DMS53 (cell line): ENCODE measurements at regions not wholly inside any gene's neighbourhood (a gene's known extent, or its start where the extent isn't known, plus 50 kb on each side); places are given as distances from the start of the nearest gene placed in this dataset.
A peak's percentile ranks its signal among the peaks of the same experiment; 100 is the strongest.

Experiments used
- DNase-seq: peaks from one replicate; lab custom pipeline; 2025; lab: John Stamatoyannopoulos, UW

DNA sequence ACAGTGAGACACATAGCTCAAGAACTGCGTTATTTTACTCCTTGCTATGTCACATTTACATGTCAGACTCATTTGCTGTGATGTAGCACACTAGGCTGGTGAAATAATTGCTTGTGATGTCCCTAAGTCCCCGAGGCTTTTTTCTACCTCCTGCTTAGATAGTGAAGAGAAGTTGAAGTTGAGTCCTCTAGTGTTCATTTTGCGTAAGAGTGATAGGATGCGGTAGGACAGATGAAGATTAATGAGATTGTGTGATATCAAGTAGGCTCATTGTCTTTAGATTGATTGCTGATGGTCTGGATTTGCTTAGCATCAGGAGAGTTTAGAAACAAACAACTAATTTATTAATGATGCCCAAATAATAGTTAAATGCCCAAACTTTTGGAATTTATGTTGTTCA is 173.6 kb upstream of the NUDT6 start:
- DNase-seq = peak; percentile 22

DNA sequence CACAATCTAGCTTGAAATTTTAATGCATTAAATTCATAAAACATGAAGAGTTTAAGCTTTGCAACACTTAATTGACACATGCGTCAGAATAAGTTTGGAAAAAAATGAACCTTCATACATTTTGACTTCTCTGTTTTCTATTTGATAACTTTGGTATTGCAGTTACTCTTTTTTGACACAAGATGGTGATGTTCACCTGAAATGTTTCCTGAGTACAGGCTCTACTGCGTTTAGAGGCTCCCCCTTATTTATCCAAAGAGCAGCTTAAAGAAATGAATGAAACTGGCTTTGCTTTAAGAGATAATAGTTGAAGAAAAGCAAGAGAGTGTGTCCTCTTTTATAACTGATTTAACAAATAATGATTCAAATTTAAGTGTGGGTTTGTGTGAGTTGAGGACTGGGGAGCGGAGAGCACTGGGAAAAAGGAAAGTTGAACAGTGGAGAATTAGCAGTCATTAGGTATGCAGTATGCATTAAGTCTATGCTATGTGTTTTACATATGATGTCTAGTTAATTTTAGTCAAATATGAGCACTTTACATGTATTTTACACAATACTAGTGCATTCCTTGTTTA is 180.6 kb upstream of the NUDT6 start:
- peak; percentile 61 for DNase-seq

DNA sequence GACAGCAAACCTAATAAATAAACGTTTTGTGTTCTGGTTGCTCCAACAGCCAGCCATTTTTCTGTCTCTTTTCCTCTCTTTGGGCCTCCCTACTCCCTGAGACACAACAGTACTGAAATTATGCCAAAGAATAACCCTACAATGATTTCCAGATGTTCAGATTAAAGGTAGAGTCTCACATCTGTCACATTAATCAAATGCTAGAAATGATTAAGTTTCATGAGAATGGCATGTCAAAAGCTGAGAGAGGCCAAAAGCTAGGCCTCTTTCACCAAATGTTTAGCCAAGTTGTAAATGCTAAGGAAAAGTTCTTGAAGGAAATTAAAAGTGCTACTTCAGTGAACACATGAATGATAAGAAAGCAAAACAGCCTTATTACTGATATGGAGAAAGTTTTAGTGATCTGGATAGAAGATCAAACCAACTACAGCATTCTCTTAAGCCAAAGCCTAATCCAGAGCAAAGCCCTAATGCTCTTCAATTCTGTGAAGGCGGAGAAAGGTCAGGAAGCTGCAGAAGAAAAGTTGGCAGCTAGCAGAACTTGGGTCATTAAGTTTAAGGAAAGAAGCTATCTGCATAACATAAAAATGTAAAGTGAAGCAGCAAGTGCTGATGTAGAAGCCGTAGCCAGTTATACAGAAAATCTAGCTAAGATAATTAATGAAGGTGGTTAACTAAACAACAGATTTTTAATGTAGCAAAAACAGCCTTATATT is 182.1 kb upstream of the NUDT6 start:
- DNase-seq = no peak

DNA sequence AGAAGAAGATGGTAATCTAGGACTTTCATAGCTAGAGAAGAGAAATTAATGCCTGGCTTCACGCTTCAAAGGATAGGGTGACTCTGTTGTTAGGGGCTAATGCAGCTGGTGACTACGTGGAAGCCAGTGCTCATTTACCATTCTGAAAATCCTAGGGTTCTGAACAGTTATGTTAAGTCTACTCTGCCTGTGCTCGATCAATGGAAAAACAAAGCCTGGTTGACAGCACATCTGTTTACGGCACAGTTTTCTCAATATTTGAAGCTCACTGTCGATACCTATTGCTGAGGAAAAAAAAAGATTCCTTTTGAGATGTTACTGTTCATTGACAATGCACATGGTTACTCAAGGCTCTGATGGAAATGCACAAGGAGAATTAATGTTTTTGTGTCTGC is 182.6 kb upstream of the NUDT6 start:
- DNase-seq = no peak

DNA sequence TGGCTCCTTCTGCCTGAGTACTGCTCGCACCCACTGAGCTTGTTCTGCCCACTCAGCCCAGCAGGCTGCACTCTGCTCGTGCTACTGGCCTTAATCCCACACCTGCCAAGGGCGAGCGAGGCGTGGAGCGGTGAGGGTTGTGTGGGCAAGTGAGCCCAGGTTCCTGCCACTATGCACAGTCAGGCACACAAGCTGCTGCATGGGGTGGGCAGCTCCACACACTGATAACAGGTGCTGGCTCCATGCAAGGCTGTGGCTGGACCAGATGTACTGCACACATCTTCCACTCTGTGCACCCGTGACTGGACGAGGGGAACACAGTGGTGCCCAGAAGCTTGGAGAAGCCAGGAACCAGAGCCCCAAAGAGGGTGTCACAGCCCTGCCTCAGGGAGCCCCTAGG is 184.3 kb upstream of the NUDT6 start:
- DNase-seq = no peak

DNA sequence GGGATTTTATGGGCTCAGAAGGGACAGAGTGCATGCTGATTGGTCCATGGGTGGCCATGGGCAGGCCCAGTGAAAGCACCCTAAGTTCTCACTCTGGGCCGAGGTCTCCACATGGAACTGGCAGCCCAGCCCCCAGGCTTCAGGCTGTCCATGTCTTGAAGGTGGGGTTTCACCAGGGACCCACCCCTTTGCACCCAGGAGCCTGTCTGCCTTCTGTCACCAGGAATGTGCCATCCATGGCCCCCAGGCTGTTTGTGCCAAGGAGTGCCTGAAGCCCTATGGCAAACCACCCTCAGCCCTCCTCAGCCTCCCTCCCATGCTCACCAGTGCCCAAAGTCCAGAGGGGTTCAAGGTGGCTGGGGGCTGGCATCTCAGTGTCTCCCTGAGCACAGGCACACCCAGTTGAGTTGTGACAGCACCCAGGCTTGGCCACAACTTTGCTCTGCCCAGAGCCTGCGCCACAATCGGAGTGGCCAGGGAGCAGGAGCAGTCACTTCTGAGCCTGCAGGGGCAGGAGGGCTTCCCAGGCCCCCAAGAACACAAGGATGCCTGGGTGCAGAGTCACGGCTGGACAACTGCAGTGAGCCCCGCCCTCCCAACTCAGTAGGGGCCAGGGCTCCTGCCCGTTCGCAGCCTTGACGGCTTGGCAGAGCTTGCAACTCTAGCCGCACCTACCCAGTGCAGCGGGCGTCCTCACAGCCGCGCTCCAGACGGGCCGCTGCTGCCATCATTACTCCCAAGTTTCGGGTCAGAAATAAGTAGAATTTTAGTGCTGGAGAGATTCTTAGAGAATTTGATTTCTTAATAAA is 185.3 kb upstream of the NUDT6 start:
- DNase-seq = no peak

DNA sequence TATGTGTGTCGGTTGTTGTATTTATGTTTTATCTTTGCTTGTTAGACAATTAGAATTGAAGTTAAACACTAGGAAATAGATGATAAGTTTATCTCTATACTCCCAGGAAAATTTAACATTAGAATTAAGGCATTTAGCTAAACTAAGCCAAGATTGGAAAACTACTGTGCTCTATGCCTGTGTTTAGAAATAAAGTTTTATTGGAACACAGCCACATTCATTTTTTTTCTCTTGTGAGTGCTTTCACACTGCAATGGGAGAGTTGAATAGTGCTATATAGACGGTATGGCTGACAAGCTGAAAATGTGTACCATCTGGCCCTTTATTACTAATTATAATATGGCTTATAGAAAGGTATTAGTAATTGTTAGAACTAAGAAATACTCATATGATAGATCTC is 186.7 kb upstream of the NUDT6 start:
- DNase-seq = no peak

DNA sequence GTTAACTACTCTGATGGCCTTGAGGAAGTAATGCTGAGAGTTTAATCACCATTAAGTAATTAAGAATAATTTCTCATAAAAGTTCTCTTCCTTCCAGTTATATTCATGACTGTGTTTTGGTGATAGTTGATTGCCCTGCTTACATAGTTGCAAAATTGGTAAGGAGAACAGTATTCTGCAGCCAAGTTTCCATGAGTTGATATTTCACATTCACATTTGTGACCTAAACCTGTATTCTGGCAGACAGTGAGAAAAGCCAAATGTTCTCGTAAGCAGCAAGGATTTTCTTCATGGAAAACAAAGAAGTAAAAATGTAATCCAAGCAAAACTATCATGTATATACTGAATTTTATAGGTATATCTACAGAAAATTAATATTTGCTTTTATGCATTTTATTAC is 187.8 kb upstream of the NUDT6 start:
- no peak for DNase-seq

DNA sequence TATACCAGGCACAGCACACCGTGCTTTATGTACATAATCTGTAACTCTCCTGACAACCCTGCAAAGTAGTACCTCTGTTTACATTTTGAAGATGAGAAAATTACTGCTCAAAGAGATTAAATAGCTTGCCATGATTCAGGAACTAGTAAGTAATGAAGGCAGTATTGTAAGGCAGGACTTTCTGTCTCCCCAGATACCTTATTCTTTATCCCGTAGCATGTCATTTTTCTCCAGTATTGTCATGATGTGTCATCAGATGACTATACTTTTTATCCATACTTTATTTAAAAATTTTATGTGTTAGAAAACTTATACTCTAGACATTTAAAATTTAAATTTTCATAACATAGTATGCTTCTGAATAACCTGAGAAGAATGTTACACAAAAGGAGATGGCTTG is 188.3 kb upstream of the NUDT6 start:
- DNase-seq = no peak

DNA sequence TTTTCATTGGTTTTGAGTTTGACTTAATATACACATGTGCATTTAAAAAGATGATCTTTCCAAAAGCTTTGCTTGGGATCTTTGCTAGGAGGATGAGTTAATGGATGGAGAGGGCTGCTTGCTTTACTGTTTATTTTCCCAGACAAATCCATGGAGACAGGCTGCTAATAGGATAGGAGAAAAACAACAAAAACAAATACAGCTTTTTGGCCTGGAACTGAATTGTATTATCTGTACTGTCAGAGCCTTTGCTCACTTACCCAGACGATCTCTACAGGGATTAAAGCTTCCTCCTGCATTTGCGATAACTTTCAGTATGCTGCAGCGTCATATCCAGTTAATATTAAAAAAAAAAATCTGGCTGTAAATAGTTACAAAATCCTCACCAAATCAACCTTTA is 190.8 kb upstream of the NUDT6 start:
- no peak for DNase-seq

DNA sequence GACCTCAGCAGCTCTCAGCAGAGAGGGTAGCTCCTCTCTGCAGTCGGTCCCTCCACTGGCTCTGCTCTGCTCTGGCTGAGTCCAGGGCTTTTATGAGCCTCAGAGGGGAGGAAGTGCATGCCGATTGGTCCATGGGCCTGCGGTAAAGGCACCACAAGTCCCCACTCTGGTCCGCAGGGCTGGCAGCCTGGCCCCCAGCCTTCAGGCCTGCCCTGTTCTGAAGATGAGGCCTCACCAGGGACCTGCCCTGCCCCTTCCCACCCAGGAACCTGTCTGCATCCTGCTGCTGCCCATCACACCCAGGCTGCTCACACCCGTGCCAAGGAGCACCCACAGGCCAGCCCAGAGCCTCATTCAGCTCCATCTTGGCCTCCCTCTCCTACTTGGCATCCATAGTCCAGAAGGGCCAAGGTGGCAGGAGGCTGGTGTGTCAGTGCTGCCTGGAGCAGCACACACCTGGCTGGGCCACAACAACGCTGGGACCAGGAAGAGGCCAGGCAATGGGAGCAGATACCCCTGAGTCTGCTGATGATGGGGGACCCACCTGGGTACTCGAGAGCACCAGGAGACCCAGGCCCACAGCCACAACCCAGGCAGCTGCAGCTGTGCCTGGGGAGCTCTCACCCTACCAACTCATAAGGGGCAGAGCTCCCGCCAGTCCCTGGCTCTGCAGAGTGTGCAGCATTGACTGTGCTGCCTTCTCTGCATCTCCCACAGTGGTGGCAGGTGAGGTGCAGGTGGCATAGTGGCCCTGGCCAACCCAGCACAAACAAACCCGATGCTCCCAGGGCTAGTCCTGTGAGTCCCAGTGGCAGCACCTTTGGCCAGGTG is 191.9 kb upstream of the NUDT6 start:
- DNase-seq = no peak

DNA sequence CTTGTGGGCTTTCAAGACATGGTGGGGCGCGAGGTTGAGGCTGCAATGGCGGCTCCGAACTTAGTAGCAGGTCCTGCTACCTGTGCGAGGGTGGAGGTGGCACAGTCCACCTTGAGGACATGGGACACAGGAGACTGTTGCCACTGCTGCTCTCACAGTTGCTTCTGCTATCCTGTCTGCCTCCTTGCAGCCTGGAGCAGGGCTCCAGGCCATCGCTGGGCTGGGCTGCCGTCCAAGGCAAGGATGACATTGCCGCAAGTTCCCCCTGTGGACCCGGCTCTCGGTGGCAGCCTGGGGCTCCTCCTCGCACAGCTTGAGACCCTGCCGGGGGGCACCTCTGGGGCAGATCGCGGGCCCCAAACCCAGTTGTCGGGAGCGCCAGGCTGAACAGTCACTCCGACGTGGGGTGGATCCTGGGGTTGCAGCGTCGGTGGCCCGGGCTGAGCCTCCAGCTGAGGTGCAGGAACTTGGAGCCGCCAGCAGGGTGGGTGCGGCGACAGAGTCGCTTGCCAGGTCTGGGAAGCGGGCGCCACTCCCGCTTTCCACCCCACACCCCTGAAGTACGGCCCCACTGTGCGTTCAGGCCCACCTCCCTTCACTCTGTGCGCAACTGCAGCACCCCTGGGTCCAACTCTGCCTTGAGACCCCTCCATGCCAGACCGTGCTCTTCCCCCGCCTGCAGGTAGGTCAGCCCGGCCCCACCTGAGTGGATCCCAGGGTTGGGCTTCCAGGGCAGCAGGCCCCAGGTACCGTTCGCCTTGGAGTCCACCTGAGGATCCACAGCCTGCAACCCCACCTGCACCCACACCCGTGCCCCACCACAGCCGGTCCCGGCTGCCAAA is 192.7 kb upstream of the NUDT6 start:
- no peak for DNase-seq

DNA sequence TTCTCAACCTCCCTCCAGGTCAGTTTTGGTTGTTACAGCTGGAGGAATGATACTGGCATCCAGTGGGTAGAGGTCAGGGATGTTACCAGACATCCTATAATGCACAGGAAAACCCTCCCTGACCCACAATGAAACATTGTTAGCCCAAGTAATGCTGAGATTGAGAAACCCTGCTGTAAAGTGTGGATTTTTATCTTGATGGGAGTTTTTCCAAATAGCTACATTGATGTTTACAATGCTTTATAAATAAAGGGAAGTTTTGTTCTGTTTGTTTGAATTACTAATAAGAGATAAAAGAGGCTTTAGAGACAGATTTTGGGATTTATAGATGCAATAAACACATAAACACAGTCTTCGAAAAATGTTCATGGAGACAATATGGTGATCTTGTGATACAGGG is 194.0 kb upstream of the NUDT6 start:
- DNase-seq = no peak

DNA sequence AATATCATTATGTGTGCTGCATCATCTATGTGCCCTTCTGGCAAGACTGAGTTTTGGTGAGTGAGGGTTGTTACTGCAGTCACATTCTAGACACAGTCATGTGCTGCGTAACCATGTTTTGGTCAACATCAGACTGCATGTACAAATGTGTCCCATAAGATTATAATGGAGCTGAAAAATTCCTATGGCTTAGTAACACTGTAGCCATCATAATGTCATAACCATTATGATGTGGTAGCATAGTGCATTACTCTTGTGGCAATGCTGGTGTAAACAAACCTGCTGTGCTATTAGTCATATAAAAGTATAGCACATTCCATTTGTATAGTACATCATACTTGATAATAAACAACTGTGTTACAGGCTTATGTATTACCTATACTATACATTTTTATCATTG is 198.1 kb upstream of the NUDT6 start:
- DNase-seq = peak; percentile 31

DNA sequence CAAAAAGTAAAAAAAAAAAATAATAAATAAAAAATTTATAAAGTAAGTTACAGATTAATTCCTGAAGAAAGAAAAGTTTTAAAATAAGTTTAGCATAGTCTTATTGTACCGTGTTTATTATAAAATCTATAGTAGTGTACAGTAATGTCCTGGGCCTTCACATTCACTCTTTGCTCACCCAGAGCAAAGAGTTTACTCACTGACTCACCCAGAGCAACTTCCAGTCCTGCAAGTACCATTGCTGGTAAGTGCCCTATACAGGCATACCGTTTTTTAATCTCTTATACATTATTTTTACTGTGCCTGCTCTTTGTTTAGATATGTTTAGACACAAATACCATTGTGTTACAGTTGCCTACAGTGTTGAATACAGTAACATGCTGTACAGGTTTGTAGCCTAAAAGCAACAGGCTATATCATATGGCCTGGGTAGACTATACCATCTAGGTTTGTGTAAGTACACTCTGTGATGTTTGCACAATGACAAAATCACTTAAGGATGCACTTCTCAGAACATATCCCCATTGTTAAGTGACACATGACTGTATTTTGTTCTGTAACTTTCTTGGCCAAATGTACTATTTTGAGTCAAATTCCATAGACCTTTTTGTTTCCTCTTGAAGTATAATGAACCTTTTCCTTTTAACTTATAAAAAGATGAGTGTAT is 199.0 kb upstream of the NUDT6 start:
- DNase-seq = peak; percentile 87

DNA sequence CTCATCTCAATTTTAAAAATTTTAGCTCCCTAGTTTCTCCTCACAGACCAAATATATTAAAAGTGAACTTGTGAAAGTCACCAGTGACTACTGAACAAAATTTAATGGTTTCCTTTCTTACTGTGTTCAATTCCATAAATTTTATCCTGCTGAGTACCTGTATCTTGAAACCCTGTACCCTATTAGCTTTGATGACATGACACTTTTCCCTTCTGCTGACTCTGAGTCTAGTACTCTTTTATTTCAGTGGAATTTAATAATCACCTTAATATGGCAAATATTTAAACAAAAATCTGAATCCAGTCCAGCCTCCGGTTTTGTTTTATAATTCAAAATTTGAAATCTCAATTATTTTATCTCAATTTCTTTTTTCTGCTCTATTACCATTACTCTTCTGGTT is 203.1 kb upstream of the NUDT6 start:
- DNase-seq = no peak

DNA sequence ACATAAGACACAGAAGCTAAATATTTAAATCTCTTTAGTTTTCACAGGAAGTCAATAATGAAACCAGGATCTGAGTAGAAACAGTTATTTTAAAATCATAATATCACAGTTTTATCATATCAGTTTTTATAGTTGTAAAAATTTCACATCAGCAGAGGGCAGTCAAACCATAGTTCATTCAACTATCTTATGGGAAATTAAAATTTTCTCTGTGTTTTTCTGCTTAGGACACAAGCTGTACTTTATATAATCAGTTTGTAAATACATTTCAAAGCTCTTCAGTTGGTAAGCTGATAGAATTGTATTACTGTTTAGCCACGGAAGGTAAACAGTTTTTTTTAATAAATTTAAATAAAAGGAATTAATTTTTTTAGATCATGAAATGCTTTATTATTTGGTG is 204.8 kb upstream of the NUDT6 start:
- peak; percentile 7 for DNase-seq

DNA sequence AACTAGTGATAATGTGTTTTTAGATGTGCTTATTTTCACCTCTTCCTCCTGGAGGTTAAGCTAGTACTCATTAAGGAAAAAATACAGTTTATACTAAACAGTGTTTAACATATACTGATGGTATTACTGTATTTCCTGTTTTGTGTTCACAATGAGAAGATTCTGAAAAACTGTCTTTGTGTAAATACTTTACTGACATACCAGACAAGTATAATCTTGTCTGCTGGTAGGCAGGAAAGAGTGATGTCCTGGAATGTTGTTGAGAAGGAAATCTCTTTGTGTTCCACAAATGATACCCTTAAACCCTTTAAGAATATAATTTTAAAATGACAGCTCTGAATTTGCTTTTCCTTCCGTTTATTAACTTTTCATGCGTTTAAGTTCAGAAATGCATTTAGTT is 205.5 kb upstream of the NUDT6 start:
- no peak for DNase-seq

DNA sequence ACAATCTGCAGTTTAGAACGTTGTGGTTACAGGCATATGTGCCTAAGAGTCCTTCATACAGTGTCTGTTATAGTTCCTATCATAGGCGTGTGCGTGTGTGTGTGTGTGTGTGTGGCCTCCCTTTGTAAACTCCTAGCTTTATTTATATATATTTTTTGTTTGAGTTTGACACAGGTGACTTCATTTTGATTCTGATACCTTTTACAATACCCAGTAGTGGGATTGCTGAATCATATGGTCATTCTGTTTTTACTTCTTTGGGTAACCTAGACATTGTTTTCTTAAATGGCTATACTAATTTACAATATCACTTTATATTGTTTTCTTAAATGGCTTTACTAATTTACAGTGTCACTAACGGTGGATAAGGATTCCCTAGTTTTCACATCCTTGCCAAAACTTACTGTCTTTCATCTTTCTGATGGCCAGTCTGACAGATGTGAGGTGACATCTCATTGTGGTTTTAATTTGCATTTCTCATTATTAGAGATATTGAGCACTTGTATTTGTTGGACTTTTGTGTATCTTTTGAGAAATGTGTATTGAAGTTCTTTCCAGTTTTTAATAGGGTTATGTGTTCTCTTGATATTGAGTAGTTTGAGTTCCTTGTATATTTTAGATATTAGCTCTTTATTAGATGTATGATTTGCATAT is 211.1 kb upstream of the NUDT6 start:
- no peak for DNase-seq

DNA sequence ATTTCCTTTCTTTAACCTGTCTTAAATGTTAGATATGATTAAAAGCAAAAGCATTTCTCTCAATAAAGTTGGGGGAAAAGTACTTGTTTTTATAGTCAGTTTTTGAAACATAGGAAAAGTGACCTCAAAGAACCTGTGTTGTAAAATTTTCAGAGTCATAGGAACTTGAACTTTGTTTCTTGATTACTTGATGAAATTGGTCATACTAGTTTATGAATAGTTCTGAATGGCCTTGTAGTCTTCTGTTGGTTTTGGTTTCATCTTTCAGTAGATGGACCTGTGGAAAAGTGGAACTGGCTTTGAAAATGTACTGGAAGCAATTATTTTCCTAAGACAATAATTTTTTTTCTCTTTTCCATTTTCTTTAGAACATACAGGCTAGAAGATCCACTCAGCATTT is 222.2 kb upstream of the NUDT6 start:
- no peak for DNase-seq

DNA sequence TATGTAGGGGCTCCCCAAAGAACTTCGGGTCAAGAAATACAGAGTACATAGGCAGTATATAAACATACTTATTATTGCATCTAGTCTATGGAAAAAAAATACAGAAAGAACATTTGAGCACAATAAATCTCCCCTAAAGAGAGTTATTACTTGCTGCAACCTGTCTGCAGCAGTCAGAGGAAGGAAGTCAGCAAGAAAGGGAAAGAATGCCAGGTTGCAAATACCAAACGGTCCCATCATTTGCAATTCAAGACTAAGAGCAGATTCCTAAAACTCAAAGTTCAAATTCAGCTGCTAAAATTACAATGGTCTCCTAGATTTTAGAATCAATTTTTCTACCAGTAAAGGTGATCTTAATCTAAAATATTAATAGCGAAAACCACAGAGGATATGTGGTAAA is 236.2 kb upstream of the NUDT6 start:
- DNase-seq = no peak
